Sigmoid colon (tissue), 4 donors: ENCODE measurements at regions not wholly inside any gene's neighbourhood (a gene's known extent, or its start where the extent isn't known, plus 50 kb on each side); places are given as distances from the start of the nearest gene placed in this dataset.

Source experiments
- CTCF ChIP-seq, 4 experiments: fragments of 450-650 bp in 3 of 4; fragments of 200-600 bp in 1 of 4; IDR thresholded peaks; one replicate each; pipeline ENCODE4 v1.5.1; 2016 to 2019; ENCODE audit warnings: antibody characterized with exemption in 4 of 4, mild to moderate bottlenecking in 3 of 4, moderate library complexity in 2 of 4
- POLR2A ChIP-seq, 2 donors: fragments of 450-650 bp; IDR thresholded peaks; one replicate each; pipeline ENCODE4 v1.6.1; 2016; ENCODE audit warnings: antibody characterized with exemption in 2 of 2, mild to moderate bottlenecking in 2 of 2, moderate library complexity in 2 of 2
- POLR2AphosphoS5 ChIP-seq, 4 donors: sonication (generic); formaldehyde crosslinking; IDR thresholded peaks; one replicate each; pipeline ENCODE4 v1.6.1; 2017; ENCODE audit warnings: antibody characterized with exemption in 4 of 4

GRCh38 chr7:17601921-17602320 lies 303.5 kb downstream of the AHR start:
- no peak for TF ChIP-seq CTCF (IDR thresholded peaks at IDR 0.05)
- no peak for TF ChIP-seq POLR2A (IDR thresholded peaks at IDR 0.05)
- TF ChIP-seq POLR2AphosphoS5 (IDR thresholded peaks at IDR 0.05): no peak
